Heart right ventricle (tissue), 16 donors: ENCODE measurements at regions not wholly inside any gene's neighbourhood (a gene's known extent, or its start where the extent isn't known, plus 50 kb on each side); places are given as distances from the start of the nearest gene placed in this dataset.

Source experiments
- ATAC-seq, 8 donors: fragments of 200-7000 bp; cut with Tn5 transposase; one replicate each; pipeline ENCODE4 v1.9.1; 2020; ENCODE audit warnings: mild to moderate bottlenecking in 8 of 8, moderate library complexity in 8 of 8, moderate number of reproducible peaks in 1 of 8
- DNase-seq, 2 donors: peaks; one replicate each; pipeline ENCODE4 v3.0.0-alpha.2; 2020
- H3K27ac ChIP-seq, 10 donors: fragments of 200-600 bp; sonication (generic) in 2 of 10; one replicate each; pipeline versions ENCODE4 v1.5.0 to v1.8.0; 2020 to 2022; ENCODE audit warnings: mild to moderate bottlenecking in 3 of 10
- H3K27me3 ChIP-seq, 7 donors: fragments of 200-600 bp; one replicate each; pipeline ENCODE4 v1.8.0; 2021 to 2022; ENCODE audit warnings: mild to moderate bottlenecking in 2 of 7
- H3K36me3 ChIP-seq, 9 donors: fragments of 200-600 bp; sonication (generic) in 1 of 9; one replicate each; pipeline versions ENCODE4 v1.5.0 to v1.8.0; 2020 to 2022; ENCODE audit warnings: mild to moderate bottlenecking in 2 of 9
- H3K4me1 ChIP-seq, 9 donors: fragments of 200-600 bp; sonication (generic) in 1 of 9; one replicate each; pipeline versions ENCODE4 v1.5.0 to v1.8.0; 2020 to 2022; ENCODE audit warnings: mild to moderate bottlenecking in 4 of 9
- H3K4me3 ChIP-seq, 10 donors: fragments of 200-600 bp; sonication (generic) in 2 of 10; one replicate each; pipeline versions ENCODE4 v1.5.0 to v1.8.0; 2020 to 2022; ENCODE audit warnings: mild to moderate bottlenecking in 7 of 10, moderate library complexity in 2 of 10
- H3K9me3 ChIP-seq, 11 donors: fragments of 200-600 bp in 10 of 11; sonication (generic) in 2 of 11; one replicate each; pipeline versions ENCODE4 v1.5.0 to v1.8.0; 2013 to 2022; ENCODE audit warnings: mild to moderate bottlenecking in 2 of 11, control low read depth in 1 of 11, moderate library complexity in 1 of 11
- CTCF ChIP-seq, 9 donors: fragments of 200-600 bp; sonication (generic) in 2 of 9; IDR thresholded peaks; one replicate each; pipeline versions ENCODE4 v1.5.0 to v1.8.0; 2021 to 2022; ENCODE audit warnings: antibody characterized with exemption in 9 of 9, mild to moderate bottlenecking in 5 of 9, moderate library complexity in 1 of 9
- WGBS, 2 donors: extraction: QIAGEN DNeasy Blood & Tissue Kit; methylation state at CpG; one replicate each; pipeline ENCODE4 v1.1.7; 2013; ENCODE audit warnings: inconsistent platforms in 1 of 2; 5-methylcytosine and 5-hydroxymethylcytosine counted together
- intact Hi-C, 10 donors: fragments of 100-400 bp; cut with DNase I; formaldehyde crosslinking; loops; one replicate each; pipeline versions ENCODE4 v1.11.1 to v1.14.2; 2022
- donor health status: Arrhythmogenic right ventricular cardiomyopathy.
- donor health status: ischemic (EF 13 %, LVEDD 7.1; RV severe dilation, severe dysfunction).
- donor health status: healthy with polysubstance abuse.
- donor health status: DM: no; HTN: yes; CAD: no.
- donor health status: DM: no; HTN: no; CAD: no.
- donor health status: ischemic (EF 25% LVEDD 6.9; RV normal size, moderate dysfunction).
- donor health status: ischemic (EF 25% LVEDD 5.7; RV mildly dilated, moderate dysfunction).
- donor health status: healthy.
- donor health status: DM: yes; HTN: yes; CAD: no.
- donor health status: Ischemic cardiomyopathy.
- donor health status: ischemic (EF 35%, LVEDD 5.7; RV mildly dilated, moderate dysfunction).
- donor health status: nonischemic (EF 11% LVEDD 7.7; RV severe dilation, severe dysfunction).
- donor health status: DM: yes; HTN: yes; CAD: no.
- donor health status: PGD.
- donor health status: ischemic (EF 29% LVEDD 5.4; RV normal size, mild dysfunction).
- donor health status: nonischemic (EF 23%, LVEDD 6.1; RV moderate dilation, normal function).

- H3K36me3 ChIP-seq = no peaks in the 10 kb centered on the region
- H3K4me3 ChIP-seq = no peak overlapping the region
- no peak for DNase-seq
- TF ChIP-seq CTCF (IDR thresholded peaks at IDR 0.05) = no peak
- 61 to 63% methylated on average over 2 of the region's 2 CpGs for WGBS, 2 donors
- no peak for ATAC-seq
- intact Hi-C loops = no loop called here
- H3K9me3 ChIP-seq = peaks cover 0 to 4% (median 0%) of the 10 kb centered on the region in 11 donors
- no peak overlapping the region for H3K27ac ChIP-seq
- no peaks in the 10 kb centered on the region for H3K27me3 ChIP-seq
- peaks cover 0 to 6% (median under 1%) of the 10 kb centered on the region in 9 donors for H3K4me1 ChIP-seq
Measured at GRCh38 chr3:79542-79941, 117.0 kb upstream of the CHL1 start.

GRCh38 chr3:82508-82907 lies 114.1 kb upstream of the CHL1 start:
- WGBS, 2 donors = 61 to 65% methylated on average over 2 of the region's 2 CpGs
- H3K36me3 ChIP-seq = no peaks in the 10 kb centered on the region
- intact Hi-C loops = no loop called here
- TF ChIP-seq CTCF (IDR thresholded peaks at IDR 0.05) = no peak
- H3K4me1 ChIP-seq = no peaks in the 10 kb centered on the region
- H3K27me3 ChIP-seq = no peaks in the 10 kb centered on the region
- no peak for ATAC-seq
- H3K4me3 ChIP-seq = no peak overlapping the region
- H3K9me3 ChIP-seq = peaks cover 0 to 4% (median 0%) of the 10 kb centered on the region in 11 donors
- no peak for DNase-seq
- no peak overlapping the region for H3K27ac ChIP-seq

- DNase-seq = no peak
- 82 to 93% methylated on average over 2 of the region's 2 CpGs for WGBS, 2 donors
- H3K9me3 ChIP-seq = peaks cover 0 to 4% (median 0%) of the 10 kb centered on the region in 11 donors
- intact Hi-C loops = no loop called here
- H3K27me3 ChIP-seq = no peaks in the 10 kb centered on the region
- H3K4me3 ChIP-seq = no peak overlapping the region
- no peak for TF ChIP-seq CTCF (IDR thresholded peaks at IDR 0.05)
- no peaks in the 10 kb centered on the region for H3K36me3 ChIP-seq
- no peak overlapping the region for H3K27ac ChIP-seq
- no peaks in the 10 kb centered on the region for H3K4me1 ChIP-seq
- ATAC-seq = no peak
Measured at GRCh38 chr3:83096-83495, 113.5 kb upstream of the CHL1 start.

- DNase-seq = no peak
- H3K36me3 ChIP-seq = no peaks in the 10 kb centered on the region
- H3K4me1 ChIP-seq = no peaks in the 10 kb centered on the region
- ATAC-seq = no peak
- no peak overlapping the region for H3K4me3 ChIP-seq
- H3K9me3 ChIP-seq = peaks cover 0 to 4% (median 0%) of the 10 kb centered on the region in 11 donors
- intact Hi-C loops = no loop called here
- no peak overlapping the region for H3K27ac ChIP-seq
- 78 to 81% methylated on average over 2 of the region's 2 CpGs for WGBS, 2 donors
- H3K27me3 ChIP-seq = no peaks in the 10 kb centered on the region
- no peak for TF ChIP-seq CTCF (IDR thresholded peaks at IDR 0.05)
Measured at GRCh38 chr3:85180-85579, 111.4 kb upstream of the CHL1 start.

GRCh38 chr3:88267-88666 lies 108.3 kb upstream of the CHL1 start:
- TF ChIP-seq CTCF (IDR thresholded peaks at IDR 0.05) = no peak
- no peak overlapping the region for H3K27ac ChIP-seq
- 52 to 68% methylated on average over 1 of the region's 1 CpG for WGBS, 2 donors
- no peak overlapping the region for H3K4me3 ChIP-seq
- H3K36me3 ChIP-seq = no peaks in the 10 kb centered on the region
- DNase-seq = no peak
- H3K4me1 ChIP-seq = no peaks in the 10 kb centered on the region
- no peaks in the 10 kb centered on the region for H3K27me3 ChIP-seq
- no peak for ATAC-seq
- H3K9me3 ChIP-seq = no peaks in the 10 kb centered on the region
- intact Hi-C loops = no loop called here
